Activated B cell treated with CpG ODN at 0.5 μM for 24 hours (primary cell): ENCODE measurements at regions not wholly inside any gene's neighbourhood (a gene's known extent, or its start where the extent isn't known, plus 50 kb on each side); places are given as distances from the start of the nearest gene placed in this dataset.

Experiments used
- ATAC-seq: fragments of 200-7000 bp; cut with Tn5 transposase; one replicate; pipeline ENCODE4 v1.10.0; 2021; ENCODE audit warnings: low read depth, mild to moderate bottlenecking, moderate library complexity
- CTCF ChIA-PET: fragments of 350-600 bp; sonication (Branson Sonifier 250); formaldehyde crosslinking; loops from one replicate; lab custom pipeline; 2021; ENCODE audit warnings: antibody characterized with exemption; lab: Charles Lee
- POLR2A ChIA-PET: fragments of 350-600 bp; sonication (Branson Sonifier 250); formaldehyde crosslinking; loops from one replicate; lab custom pipeline; 2021; ENCODE audit warnings: antibody characterized with exemption; lab: Charles Lee
- DNase-seq: peaks from one replicate; pipeline ENCODE4 v3.0.0; 2022
- H3K27ac Mint-ChIP-seq: one replicate; pipeline ENCODE4 v1.8.0; 2020; ENCODE audit warnings: mixed read lengths
- H3K27me3 Mint-ChIP-seq: one replicate; pipeline ENCODE4 v1.8.0; 2021; ENCODE audit warnings: mixed read lengths
- H3K36me3 Mint-ChIP-seq: one replicate; pipeline ENCODE4 v1.8.0; 2021; ENCODE audit warnings: low read depth, mixed read lengths
- H3K4me1 Mint-ChIP-seq: one replicate; pipeline ENCODE4 v1.8.0; 2021; ENCODE audit warnings: mixed read lengths
- H3K4me3 Mint-ChIP-seq: one replicate; pipeline ENCODE4 v1.8.0; 2020; ENCODE audit warnings: mild to moderate bottlenecking, mixed read lengths
- H3K9me3 Mint-ChIP-seq: one replicate; pipeline ENCODE4 v1.8.0; 2020; ENCODE audit warnings: mixed read lengths
- intact Hi-C: fragments of 100-400 bp; cut with micrococcal nuclease; formaldehyde crosslinking; loops from one replicate; pipeline ENCODE4 v1.15.1; 2024
- TF ChIP-seq, protein P1 (sequence below): fragments of 200-600 bp; IDR thresholded peaks from one replicate; pipeline ENCODE4 v1.8.0; 2022; ENCODE audit warnings: antibody characterized with exemption, mild to moderate bottlenecking

DNA sequence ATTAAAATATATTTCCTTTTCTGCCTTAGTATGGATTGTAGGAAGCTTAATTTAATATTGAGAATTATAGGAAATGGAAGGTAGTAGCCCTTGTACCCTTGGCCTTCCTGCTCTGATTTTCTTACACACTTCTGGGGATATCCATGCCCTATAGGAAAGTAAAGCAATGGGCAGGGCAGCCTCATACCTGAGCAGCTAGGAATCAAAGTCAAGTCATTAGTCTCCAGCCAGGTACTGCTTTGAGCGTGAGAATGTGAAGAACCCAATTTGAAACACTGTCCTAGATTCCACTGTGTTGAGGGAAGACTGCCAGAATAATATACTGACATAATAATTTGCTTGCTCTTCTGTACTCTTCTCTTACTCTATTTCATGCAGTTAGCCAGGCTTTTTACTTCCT is 51.0 kb upstream of the L3MBTL3 start:
- CTCF ChIA-PET: no interaction called here
- no peaks in the 10 kb centered on the region for H3K4me1 Mint-ChIP-seq
- no peak overlapping the region for H3K4me3 Mint-ChIP-seq
- intact Hi-C loops: no loop called here
- peaks cover 6% of the 10 kb centered on the region for H3K9me3 Mint-ChIP-seq
- H3K27me3 Mint-ChIP-seq: peaks cover 16% of the 10 kb centered on the region
- ATAC-seq: no peak
- POLR2A ChIA-PET: no interaction called here
- H3K36me3 Mint-ChIP-seq: no peaks in the 10 kb centered on the region
- TF ChIP-seq, protein P1, sequence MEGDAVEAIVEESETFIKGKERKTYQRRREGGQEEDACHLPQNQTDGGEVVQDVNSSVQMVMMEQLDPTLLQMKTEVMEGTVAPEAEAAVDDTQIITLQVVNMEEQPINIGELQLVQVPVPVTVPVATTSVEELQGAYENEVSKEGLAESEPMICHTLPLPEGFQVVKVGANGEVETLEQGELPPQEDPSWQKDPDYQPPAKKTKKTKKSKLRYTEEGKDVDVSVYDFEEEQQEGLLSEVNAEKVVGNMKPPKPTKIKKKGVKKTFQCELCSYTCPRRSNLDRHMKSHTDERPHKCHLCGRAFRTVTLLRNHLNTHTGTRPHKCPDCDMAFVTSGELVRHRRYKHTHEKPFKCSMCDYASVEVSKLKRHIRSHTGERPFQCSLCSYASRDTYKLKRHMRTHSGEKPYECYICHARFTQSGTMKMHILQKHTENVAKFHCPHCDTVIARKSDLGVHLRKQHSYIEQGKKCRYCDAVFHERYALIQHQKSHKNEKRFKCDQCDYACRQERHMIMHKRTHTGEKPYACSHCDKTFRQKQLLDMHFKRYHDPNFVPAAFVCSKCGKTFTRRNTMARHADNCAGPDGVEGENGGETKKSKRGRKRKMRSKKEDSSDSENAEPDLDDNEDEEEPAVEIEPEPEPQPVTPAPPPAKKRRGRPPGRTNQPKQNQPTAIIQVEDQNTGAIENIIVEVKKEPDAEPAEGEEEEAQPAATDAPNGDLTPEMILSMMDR: no peak
- no peak for DNase-seq
- no peak overlapping the region for H3K27ac Mint-ChIP-seq

DNA sequence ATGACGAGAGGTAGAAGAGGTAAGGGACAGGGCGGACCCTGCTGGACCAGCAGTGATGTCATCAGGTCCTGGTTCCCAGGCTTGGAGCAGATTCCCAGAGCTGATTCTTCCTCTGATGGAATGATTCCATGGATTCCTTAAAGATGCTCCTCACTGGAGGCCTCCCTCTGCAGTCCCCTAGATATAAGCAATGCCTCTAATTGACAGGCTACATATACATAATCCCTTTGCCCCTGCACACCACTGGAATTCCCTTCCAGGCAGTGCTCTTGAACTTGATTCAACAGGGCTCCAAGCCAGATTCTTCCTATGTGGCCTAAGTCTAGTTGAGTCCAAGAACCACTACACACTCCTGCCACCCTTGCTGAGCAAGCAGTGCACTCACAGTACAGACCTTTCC is 52.3 kb upstream of the L3MBTL3 start:
- no peak overlapping the region for H3K4me3 Mint-ChIP-seq
- H3K27me3 Mint-ChIP-seq: peaks cover 14% of the 10 kb centered on the region
- H3K36me3 Mint-ChIP-seq: no peaks in the 10 kb centered on the region
- ChIA-PET POLR2A (no interaction called here), CTCF (no interaction called here)
- intact Hi-C loops: no loop called here
- peaks cover 6% of the 10 kb centered on the region for H3K9me3 Mint-ChIP-seq
- DNase-seq (no peak), ATAC-seq (no peak)
- H3K4me1 Mint-ChIP-seq: no peaks in the 10 kb centered on the region
- TF ChIP-seq, protein P1: no peak
- H3K27ac Mint-ChIP-seq: no peak overlapping the region

DNA sequence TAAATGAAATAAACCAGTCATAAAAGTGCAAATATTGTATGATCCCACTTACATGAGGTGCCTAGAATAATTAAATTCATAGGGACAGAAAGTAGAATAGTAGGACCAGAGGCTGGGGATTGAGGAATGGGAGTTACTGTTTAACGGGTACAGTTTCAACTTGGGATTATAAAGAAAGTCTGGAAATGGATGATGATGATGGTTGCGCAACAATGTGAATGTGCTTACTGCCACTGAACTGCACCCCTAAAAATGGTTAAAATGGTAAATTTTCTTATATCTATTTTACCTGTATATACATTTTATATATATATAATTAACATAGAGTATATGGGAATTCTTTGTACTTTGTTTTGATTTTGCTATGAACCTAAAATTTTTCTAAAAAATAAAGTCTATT is 53.3 kb upstream of the L3MBTL3 start:
- Mint-ChIP-seq H3K27me3 (peaks cover 12% of the 10 kb centered on the region), H3K4me1 (no peaks in the 10 kb centered on the region), H3K4me3 (no peak overlapping the region), H3K36me3 (no peaks in the 10 kb centered on the region), H3K27ac (no peak overlapping the region), H3K9me3 (peaks cover 6% of the 10 kb centered on the region)
- ATAC-seq (no peak), DNase-seq (no peak)
- TF ChIP-seq, protein P1: no peak
- intact Hi-C loops: no loop called here
- POLR2A ChIA-PET: no interaction called here
- CTCF ChIA-PET: no interaction called here

DNA sequence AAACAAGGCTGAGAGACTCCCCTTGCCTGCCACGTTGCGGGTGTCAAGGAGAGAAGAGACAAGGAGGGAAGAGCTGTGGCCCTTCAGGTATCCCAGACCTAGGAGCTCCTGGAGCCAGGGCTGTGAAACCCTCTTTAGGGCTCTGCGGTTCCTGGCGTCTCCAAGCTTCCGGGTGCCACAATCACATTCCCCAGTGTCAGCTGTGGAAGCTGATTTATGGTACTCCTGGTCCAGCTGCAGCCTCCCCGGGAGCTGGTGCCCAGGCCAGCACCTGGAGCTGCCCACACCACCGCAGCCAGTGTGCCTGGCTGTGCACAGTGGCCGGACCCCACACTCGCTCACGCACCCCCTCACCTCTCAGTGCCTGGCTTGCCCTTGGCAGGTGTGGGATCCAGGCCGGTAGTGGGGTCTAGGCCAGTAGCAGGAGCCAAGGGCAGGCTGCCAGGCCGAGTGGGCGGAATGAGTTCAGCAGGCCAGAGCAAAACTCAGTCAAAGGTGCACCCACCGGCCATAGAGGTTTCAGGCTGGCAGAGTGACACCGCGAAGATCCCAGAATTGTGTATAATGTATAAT is 58.9 kb upstream of the L3MBTL3 start:
- peaks cover 6% of the 10 kb centered on the region for H3K27me3 Mint-ChIP-seq
- intact Hi-C loops: no loop called here
- ChIA-PET CTCF (no interaction called here), POLR2A (no interaction called here)
- no peak for ATAC-seq
- TF ChIP-seq, protein P1: no peak
- H3K4me3 Mint-ChIP-seq: no peak overlapping the region
- no peak for DNase-seq
- no peaks in the 10 kb centered on the region for H3K4me1 Mint-ChIP-seq
- H3K27ac Mint-ChIP-seq: no peak overlapping the region
- peaks cover 3% of the 10 kb centered on the region for H3K9me3 Mint-ChIP-seq
- H3K36me3 Mint-ChIP-seq: no peaks in the 10 kb centered on the region

DNA sequence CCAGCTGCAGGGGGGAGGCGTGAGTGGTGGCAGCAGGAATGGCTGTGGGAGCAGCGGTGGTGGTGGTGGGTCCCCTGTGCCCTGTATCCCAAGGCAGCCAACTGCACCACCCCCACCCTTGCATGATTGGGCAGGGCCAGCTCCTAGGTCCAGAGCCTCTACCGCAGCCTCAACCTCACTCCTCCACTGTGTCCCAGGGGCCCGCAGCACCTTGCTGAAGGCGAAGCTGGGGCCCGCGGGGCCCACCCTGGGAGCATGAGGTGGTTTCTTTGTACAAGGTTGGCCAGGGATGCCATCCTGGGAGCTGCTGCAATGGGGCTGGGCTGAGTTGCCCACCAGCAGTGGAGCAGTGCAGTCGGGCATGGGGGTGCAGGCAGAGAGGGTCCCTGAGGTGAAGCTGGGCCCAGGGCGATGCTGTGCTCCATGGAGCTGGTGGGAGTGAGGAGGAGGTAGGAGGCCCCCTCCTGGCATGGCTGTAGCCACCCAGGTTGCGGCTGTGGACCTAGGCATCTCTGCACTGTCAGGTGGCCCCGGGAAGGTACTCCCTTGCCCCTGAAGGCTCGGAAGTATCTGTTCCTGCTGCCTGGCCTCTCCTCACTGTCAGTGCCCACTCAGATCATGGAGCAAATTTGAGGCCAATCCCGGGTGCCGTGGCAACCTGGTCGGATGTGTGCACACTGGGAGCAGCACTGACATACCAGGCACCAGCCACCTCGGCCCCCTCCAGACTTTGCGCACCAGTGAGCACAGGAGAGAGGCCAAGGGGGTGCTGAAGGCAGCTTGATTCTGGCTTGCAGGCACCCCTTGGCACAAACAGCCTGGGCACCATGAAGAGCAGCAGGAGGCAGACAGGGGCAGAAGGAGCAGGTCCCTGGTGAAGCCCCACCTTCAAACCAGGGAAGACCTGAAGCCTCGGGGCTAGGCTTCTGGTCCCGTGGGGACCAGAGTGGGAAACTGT is 60.2 kb upstream of the L3MBTL3 start:
- ChIA-PET POLR2A (no interaction called here), CTCF (no interaction called here)
- H3K27ac Mint-ChIP-seq: no peak overlapping the region
- H3K36me3 Mint-ChIP-seq: no peaks in the 10 kb centered on the region
- TF ChIP-seq, protein P1: no peak
- DNase-seq (no peak), ATAC-seq (no peak)
- intact Hi-C loops: no loop called here
- no peak overlapping the region for H3K4me3 Mint-ChIP-seq
- H3K27me3 Mint-ChIP-seq: no peaks in the 10 kb centered on the region
- no peaks in the 10 kb centered on the region for H3K4me1 Mint-ChIP-seq
- H3K9me3 Mint-ChIP-seq: no peaks in the 10 kb centered on the region
